Fibroblast of gingiva (primary cell): ENCODE measurements at regions not wholly inside any gene's neighbourhood (a gene's known extent, or its start where the extent isn't known, plus 50 kb on each side); places are given as distances from the start of the nearest gene placed in this dataset.
"Not testable (repeated sequence)": the region's sequence is repeated elsewhere in the genome, so short reads cannot be mapped to it uniquely, and the experiment has no call there.

Source experiments
- DNase-seq: peaks from one replicate; pipeline ENCODE4 v3.0.0-alpha.2; 2011; ENCODE audit warnings: low read depth

GRCh38 chr4:170591076-170591475, 501.3 kb upstream of the AADAT start:
- DNase-seq, result no peak

- DNase-seq, result no peak
These were observed 499.9 kb upstream of the AADAT start for GRCh38 chr4:170589597-170590191.

DNA sequence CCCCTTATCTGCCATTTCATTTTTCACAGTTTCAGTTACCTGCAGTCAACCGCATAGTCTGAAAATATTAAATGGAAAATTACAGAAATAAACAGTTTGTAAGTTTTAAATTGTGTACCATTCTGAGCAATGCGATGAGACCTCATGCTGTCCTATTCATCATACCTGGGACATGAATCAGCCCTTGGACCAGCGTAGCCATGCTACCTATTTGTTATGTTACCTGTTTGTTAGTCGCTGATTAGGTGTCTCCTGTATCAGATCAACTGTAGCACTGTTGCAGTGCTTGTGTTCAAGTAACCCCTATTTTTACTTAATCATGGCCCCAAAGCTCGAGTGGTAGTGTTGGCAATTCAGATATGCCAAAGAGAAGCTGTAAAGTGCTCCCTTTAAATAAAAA, 492.2 kb upstream of the AADAT start:
- DNase-seq, result no peak

GRCh38 chr4:170581322-170581721, 491.6 kb upstream of the AADAT start:
- DNase-seq, result no peak

DNA sequence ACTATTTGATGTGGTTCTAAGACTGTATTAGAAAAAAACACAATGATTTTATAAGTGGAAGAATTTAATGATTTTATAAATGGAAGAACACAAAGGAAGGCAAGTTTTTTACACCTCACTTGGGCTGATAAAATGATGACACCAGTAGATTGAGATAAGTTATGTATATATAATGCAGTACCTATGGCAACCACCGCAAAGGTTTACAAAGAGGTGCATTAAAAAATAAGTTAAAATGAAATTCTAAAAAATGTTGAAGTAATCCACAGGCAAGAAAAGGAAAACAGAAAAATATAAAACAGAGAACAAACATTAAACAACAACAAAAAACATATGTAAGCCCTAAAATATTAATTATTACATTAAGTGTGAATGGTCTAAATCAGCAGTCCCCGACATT, 490.9 kb upstream of the AADAT start:
- no peak for DNase-seq

DNA sequence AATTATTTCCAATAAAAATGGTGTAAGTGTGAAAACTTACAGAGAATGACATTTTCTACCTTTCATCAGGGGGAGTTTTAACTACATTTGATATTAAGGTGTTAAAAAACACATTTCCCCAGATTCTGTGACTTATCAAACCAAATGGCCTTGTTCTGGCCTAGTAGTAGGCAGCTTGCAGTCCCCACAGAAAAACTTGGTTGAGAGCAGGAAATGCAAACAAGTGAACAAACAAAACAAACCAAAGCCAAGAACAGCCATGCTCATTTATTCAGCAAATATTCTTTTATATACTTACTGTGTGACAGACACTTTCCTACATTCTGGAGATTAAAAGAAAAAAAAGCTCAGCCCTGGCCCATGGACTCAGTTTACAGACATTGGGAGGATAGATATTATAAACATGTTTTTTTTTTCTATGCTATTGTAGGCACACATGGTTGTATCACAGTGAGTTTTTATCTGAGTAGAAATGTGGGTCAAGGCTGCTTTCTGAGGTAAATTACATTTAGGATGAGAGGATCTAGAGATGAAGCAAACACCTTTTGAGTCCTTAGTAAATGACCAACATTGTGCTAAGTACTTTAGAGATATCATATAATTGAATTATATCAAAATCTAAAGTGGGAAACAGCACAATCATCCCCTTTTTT, 449.2 kb upstream of the AADAT start:
- no peak for DNase-seq

- no peak for DNase-seq
These were observed 440.3 kb upstream of the AADAT start for GRCh38 chr4:170529748-170530722.

DNA sequence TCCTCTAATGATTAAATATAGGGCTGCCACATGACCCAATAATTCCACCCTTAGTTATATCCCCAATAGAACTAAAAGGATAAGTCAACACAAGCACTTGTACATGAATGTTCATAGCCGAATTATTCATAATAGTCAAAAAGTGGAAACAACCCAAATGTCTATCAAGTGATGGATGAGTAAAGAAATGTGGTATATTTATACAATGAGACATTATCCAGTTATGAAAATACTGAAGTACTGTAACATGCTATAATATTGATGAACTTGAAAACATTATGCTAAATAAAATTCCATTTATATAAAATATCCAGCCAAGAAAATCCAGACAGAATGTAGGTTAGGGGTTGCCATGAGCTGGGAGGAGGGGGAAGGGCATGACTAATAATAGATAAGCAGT, 436.7 kb upstream of the AADAT start:
- DNase-seq, result no peak

GRCh38 chr4:170522427-170522970, 432.7 kb upstream of the AADAT start:
- no peak for DNase-seq

DNA sequence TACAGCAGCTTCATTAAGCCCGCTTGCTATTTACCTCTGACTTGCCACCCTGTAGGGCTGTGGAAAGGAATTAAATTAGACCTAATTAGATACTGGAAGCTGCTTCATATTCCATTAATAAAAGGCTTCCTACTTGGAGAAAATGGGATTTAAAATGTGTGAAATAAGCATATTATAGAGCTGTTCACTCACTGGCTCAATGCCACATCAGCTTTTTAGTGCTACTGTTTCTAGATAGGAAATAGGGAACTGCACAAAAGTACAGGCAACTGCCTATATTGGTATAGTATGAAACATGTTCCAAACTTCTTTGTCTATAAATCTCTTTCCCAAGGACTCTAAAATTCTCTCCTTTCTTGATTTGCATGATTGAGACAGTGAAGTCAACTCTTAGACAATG, 407.9 kb upstream of the AADAT start:
- no peak for DNase-seq

GRCh38 chr4:170497112-170497511, 407.4 kb upstream of the AADAT start:
- no peak for DNase-seq

DNA sequence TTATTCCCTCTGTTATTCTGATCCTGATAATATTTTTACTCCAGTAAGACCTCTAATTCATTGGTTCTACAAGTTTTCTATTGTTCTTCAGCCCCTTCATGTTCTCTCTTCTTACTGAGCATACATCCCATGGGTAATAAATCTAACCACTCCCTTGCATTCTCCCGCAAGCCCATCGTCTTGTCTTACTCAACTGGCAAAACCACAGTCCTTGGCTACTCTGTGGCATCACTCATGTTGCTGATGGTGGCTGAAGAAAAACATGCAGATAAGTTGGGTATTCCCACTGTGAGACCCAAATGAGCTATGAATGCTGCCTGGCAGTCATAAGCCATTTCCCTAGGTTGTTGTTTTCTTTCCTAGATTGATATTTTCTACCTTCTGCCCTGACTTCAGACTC, 402.2 kb upstream of the AADAT start:
- DNase-seq, result no peak

- peak; percentile 24 for DNase-seq
These were observed 386.6 kb upstream of the AADAT start for GRCh38 chr4:170476351-170476750.

DNA sequence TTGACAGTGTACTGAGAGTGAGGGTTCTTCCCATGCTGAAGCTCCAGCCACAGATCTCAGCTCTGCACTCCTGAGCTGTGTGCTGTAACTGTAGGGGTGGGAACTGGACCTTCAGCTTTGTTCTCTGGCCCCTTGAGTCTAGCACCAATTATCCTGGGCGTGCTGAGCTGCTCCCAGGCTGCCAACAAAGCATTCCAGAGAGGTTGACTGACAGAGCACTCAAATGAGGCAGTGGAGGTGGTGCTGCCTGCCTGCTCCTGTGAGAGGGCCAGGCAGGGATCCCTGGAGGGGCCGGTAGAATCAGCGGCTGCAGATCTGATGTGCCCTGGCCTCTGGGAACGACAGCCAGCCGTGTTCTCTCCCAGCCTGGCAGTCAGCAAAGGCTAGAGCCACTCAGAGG, 375.7 kb upstream of the AADAT start:
- no peak for DNase-seq

DNA sequence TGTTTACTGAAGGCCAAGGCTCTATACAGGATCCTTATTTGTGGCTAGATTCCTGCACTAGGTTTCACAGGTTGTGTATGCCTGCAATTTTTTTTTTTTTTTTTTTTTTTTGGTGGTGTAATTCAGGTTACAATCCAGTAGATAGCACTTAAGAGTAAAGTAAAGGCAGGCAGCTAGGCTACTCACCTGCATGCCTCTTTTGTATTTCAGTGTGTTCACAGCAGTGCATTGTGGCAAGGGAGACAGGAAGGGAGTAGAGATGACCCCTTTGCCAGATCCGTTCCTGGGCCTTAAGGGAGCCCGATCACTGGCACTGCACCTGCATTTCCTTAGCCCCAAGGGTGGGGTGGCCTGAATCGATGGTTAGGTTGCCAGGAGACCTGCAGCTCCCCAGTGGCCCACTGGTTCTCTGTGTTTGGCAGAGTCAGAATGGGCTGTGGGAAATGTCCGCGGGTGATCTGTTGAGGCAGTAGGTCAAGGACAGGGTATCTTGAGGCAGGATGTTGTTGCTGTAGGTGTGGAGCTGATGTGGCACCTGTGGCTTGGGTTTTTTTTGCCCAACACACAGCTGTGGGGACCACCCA, 374.9 kb upstream of the AADAT start:
- DNase-seq, result no peak

GRCh38 chr4:170446782-170447181, 357.0 kb upstream of the AADAT start:
- DNase-seq, result no peak

GRCh38 chr4:170441146-170441545, 351.4 kb upstream of the AADAT start:
- not testable (repeated sequence) for DNase-seq

DNA sequence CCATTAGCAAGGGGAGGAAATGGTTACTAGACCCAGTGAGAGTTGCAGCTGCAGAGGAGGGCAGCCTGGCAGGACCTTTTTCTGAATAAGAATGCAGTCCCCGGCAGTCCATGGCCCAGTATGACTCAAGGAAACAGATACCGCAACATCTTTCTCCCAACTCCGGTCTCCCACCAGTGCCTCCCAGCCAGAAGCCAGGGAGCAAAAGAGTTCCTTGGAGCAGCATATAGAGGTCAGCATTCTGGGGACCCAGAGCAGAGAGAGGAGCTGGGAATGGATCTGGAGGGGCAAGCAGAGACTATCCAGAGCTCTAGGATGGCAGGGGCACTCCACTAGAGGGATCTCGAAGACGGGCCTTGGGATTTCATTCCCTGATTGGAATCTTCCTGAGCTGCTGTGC, 339.2 kb upstream of the AADAT start:
- DNase-seq, result no peak

DNA sequence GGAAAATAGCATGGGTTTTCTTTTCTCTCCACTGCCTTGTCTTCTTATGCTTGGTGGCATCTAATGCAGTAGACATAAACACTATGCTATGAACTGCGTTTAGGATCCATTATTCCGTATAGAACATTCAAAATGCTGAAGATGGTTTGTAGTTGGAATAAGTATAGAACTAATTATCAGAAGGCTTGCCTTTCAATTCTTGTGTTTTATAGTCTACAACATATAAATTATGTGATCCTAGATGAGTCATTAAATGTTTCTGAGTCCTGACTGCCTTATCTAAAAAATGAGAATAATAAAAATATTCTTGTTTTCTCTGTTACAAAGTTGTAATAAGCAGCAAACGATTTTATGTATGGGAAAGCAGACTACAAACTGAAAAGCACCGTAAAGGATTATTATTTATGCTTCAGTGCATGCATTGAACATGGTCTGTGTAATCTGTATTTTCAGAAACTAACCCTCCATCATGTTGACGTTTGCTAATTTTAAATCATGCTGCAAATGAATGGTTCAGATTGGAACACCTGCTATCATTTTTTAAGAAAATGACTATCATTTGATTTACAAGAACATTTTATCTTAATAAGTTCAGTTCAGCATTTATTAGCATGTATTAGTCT, 335.9 kb upstream of the AADAT start:
- DNase-seq, result no peak

DNA sequence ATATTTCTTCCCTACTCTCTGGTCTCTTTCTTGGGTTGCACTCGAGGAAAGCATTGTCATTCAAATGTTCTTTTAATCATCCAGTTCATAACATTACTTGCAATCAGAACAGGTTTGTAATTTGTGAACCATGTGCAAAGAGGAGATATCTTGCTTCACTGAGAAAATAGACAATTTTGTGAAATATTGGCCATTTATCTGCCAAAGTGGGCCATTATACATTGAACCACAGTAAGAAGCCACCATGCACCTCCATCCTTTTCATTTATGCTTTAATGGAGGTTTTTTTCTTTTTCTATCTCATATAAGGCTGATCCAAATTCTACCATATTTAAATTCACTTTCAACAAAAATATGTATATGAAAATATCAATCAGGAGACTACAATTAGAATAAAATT, 335.3 kb upstream of the AADAT start:
- no peak for DNase-seq

DNA sequence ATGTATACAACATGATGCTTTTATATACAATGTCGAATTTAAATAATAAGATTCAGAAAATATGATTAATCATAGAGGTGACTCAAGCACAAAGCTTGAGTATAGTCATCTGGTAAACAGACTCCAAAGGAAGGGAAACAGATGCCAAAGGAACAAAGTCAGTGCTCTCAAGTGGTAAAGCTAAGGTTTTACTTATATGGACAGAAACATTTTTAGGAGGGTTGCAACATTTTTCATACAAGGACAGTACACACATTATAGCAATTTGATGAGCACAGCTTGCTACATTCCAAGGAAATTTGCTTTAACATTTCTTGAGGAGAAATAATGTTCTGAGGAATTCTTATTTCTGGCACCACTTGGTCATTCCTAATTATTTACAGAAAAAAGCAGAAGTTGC, 333.4 kb upstream of the AADAT start:
- peak; percentile 76 for DNase-seq

DNA sequence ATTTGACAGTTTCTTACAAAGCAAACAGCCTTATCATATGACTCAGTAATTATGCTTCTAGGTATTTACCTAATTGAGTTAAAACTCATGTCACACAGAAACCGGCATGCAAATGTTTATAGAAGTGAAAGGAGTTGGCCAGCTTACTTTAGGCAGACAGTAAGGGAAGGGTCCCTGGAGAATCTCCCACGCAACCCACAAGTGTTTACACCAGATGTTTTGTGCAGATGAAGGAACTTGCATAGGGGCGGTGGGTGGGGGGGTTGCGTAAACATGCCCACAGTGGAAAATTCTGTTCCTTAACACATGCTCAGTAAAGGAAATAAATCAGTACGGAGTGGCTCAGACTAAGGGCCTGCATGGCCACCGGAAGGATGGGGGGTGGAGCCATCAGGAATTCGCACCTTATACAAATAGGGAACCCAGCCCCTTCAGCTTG, 330.5 kb upstream of the AADAT start:
- peak; percentile 82 for DNase-seq
